Natural killer cell treated with Interleukin-12 subunit alpha and Interleukin-12 subunit beta and Interleukin-15 and Interleukin-18, amount 100 ng/mL, for 72 hours (primary cell): ENCODE measurements at regions not wholly inside any gene's neighbourhood (a gene's known extent, or its start where the extent isn't known, plus 50 kb on each side); places are given as distances from the start of the nearest gene placed in this dataset.

Source experiments
- ATAC-seq, 2 donors: fragments of 150-1000 bp; cut with Tn5 transposase in 1 of 2; sonication (Bioruptor Pico), chemical (Tn5 transposase) in 1 of 2; 2 replicates each; pipeline ENCODE4 v1.10.0; 2021
- DNase-seq: peaks from one replicate; pipeline ENCODE4 v3.0.0; 2022; ENCODE audit warnings: low spot score
- H3K27ac Mint-ChIP-seq, 2 donors: 1 replicate in 1 of 2; 2 replicates in 1 of 2; pipeline ENCODE4 v1.8.0; 2022; ENCODE audit warnings: mixed read lengths in 2 of 2, mild to moderate bottlenecking in 1 of 2, moderate library complexity in 1 of 2
- H3K27me3 Mint-ChIP-seq, 2 donors: 1 replicate in 1 of 2; 2 replicates in 1 of 2; pipeline ENCODE4 v1.8.0; 2022; ENCODE audit warnings: mixed read lengths in 2 of 2
- H3K36me3 Mint-ChIP-seq: one replicate; pipeline ENCODE4 v1.8.0; 2022; ENCODE audit warnings: mixed read lengths
- H3K4me1 Mint-ChIP-seq, 2 donors: 1 replicate in 1 of 2; 2 replicates in 1 of 2; pipeline ENCODE4 v1.8.0; 2022; ENCODE audit warnings: low read depth in 2 of 2, mixed read lengths in 2 of 2, mild to moderate bottlenecking in 1 of 2
- H3K4me3 Mint-ChIP-seq: one replicate; pipeline ENCODE4 v1.8.0; 2022; ENCODE audit warnings: mixed read lengths
- H3K9me3 Mint-ChIP-seq: 2 replicates; pipeline ENCODE4 v1.8.0; 2022; ENCODE audit warnings: mixed read lengths

DNA sequence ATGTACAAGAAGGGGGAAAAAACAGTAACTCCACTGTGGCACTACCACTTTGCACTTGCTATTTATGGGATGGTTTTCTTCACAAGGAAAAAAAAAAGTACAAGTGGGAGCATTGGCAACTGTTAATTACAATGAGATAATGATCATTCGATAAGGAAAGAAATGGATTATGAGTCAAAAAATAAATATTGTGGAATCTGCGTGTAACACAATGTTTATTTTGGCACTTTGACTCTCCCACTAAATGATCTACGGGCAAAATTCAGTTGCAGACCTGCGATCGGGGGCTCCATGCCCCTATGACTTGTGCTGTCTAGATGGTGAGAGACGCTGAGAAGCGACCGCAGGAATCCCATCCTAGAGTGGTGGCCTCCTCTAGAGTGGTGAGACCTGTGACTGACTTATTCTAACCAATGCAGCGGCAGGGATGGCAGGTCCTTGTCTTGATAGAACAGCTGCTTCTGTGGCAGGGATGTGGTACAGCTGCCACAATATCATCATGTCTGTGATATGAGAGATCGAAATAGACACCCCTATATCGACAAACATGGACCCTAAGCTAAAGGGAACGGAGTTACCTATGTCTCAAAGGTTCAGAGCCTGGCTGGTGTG, 345.0 kb upstream of the KLF6 start:
- ATAC-seq (no peak), DNase-seq (no peak)
- H3K36me3 Mint-ChIP-seq = peaks cover 23% of the 10 kb centered on the region
- peak overlapping the region; percentile 57 for H3K4me3 Mint-ChIP-seq
- H3K27me3 Mint-ChIP-seq = no peaks in the 10 kb centered on the region
- peaks cover 12% of the 10 kb centered on the region for H3K9me3 Mint-ChIP-seq
- peaks cover 19 to 39% of the 10 kb centered on the region in 2 donors for H3K4me1 Mint-ChIP-seq
- H3K27ac Mint-ChIP-seq = no peak overlapping the region

DNA sequence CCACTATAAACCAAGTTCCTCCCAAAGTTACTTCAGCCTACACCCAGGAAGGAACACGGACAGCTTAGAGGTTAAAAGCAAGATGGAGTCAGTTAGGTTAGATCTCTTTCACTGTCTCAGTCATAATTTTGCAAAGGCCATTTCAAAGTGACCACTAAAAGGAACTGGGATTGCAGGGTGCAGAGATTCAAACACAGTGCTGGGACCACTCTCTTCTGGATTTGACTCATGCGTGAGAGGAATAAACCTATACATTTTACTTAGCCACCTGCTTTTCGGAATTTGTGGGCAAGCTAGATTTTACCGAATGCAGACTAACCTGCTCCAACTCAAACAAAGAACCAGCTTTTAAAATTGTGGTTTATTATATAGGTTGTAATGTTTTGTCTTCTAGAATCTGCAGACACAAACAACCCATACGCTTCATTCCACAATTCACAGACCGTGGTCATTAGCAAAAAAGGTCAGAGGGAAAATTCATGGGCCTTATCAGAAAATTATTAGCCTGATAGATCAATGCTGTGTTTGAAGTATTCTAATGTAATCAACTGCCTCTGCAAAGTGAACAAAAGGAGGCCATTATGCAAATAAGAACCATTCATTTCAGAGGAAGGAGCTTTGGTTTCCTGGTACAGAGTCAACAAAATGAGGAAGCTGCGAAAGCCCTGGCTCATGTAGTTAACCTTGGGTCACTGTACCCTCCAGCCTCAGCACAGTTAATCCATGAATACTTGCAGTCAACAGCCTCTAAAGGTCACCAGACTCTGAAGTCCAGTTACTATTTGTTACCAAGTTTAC, 342.7 kb upstream of the KLF6 start:
- Mint-ChIP-seq H3K36me3 (peaks cover 23% of the 10 kb centered on the region), H3K4me3 (peak overlapping the region; percentile 53), H3K27ac (no peak overlapping the region), H3K27me3 (no peaks in the 10 kb centered on the region), H3K4me1 (peaks cover 16 to 44% of the 10 kb centered on the region in 2 donors), H3K9me3 (peaks cover 8% of the 10 kb centered on the region)
- ATAC-seq (peak; percentile 63 to 74), DNase-seq (no peak)

DNA sequence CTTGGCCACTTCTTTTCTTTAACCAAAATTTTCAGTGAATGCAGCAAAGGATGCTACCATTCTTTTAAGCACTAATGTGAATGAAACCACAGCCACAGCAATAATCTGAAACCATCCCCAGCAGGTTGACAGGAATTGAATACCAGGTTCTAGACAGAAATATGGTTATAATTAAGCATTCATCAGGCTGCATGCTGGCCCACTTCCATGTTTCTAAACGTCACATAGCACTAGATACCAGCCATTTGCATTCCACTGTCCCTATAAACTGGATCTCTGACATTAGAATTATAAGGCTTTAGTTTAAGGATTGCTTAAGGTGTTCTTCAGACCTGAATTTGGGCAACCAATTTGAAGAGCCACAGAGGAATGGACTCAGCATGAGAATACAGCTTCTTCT, 340.8 kb upstream of the KLF6 start:
- no peak overlapping the region for H3K27ac Mint-ChIP-seq

DNA sequence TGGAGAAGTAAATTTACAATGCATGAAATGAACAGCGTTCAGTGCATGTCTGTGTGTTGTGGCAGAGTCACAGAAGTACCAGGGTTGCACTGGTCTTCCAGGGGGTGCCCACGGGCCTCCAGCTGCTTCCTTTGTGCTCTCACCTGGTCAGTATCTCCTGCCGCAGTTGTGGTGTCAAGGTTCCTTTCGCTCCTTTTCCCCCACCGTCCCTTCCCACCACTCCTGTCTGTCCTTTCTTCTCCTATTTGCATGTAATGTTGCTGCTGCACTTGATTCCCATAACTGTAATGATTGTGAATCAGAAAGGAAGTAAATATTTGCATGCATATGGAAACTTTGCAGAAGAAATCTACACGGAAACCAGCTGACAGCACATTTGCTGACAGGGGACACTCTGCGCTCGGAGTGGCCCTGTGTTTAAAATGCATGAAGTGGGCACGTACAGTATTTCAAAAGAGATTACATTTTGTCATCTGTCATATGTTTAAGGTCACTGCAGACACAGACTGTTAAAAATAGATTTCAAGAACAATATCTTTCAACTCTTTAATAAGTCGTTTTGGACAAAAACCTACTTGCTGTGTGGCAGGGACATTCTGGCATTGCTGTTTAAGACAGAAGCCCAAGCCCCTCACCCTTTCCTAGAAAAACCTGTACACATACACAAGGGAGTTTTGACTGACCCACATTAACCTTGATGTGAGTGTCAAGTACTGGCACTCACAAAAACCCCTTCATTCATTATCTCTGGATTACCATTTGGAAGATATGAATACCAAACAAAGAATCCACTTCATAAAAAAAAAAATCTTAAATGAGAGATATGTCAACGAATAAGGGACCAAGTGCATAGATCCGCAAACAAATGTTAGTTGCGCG, 336.7 kb upstream of the KLF6 start:
- peaks cover 21% of the 10 kb centered on the region for H3K36me3 Mint-ChIP-seq
- H3K4me3 Mint-ChIP-seq = peak overlapping the region; percentile 43

More for the DNA sequence above, 340.8 kb upstream of the KLF6 start:
- peaks cover 23% of the 10 kb centered on the region for H3K36me3 Mint-ChIP-seq
- no peak overlapping the region for H3K4me3 Mint-ChIP-seq
- H3K27me3 Mint-ChIP-seq = no peaks in the 10 kb centered on the region
- peaks cover 8% of the 10 kb centered on the region for H3K9me3 Mint-ChIP-seq
- DNase-seq = no peak
- peaks cover 25 to 55% of the 10 kb centered on the region in 2 donors for H3K4me1 Mint-ChIP-seq
- no peak for ATAC-seq

DNA sequence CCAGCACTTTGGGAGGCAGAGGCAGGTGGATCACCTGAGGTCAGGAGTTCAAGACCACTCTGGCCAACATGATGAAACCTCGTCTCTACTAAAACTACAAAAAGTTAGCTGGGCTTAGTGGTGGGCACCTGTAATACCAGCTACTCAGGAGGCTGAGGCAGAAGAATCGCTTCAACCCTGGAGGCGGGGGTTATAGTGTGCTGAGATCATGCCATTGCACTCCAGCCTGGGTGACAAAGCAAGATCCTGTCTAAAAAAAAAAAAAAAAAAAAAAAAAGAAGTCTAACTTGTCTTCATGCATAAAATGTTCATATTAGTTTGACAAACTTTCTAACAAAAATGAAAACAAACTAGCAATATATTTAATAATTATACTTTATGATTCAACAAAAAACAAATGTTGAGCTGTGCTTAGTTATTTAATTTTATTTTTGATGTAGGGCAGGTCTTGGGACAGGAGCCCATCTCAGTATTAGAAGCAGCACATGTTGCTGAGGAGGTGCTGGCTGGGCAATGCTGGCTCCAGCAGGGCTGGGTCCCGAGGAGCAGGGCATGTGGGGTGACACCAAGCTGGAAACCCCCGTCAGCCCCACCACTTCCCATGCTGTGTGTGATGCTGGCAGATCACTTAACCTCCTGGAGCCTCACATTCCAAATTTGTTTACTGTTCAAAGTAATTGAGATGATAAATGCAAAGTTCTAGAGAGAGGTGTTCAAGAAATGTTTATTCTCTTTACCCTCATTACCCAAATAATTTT, 335.3 kb upstream of the KLF6 start:
- H3K4me3 Mint-ChIP-seq = no peak overlapping the region
- H3K27me3 Mint-ChIP-seq = no peaks in the 10 kb centered on the region
- H3K9me3 Mint-ChIP-seq = peaks cover 5% of the 10 kb centered on the region
- H3K27ac Mint-ChIP-seq = peak overlapping the region in 1 of 2 donors; percentile 69
- H3K4me1 Mint-ChIP-seq = peaks cover 24 to 40% of the 10 kb centered on the region in 2 donors
- no peak for DNase-seq
- peak; percentile 73 to 75 for ATAC-seq
- peaks cover 19% of the 10 kb centered on the region for H3K36me3 Mint-ChIP-seq

More for the DNA sequence above, 336.7 kb upstream of the KLF6 start:
- peaks cover 8% of the 10 kb centered on the region for H3K9me3 Mint-ChIP-seq
- DNase-seq (no peak), ATAC-seq (peak; percentile 49 to 83)
- peak overlapping the region; percentile 70 to 85 for H3K27ac Mint-ChIP-seq
- H3K27me3 Mint-ChIP-seq = no peaks in the 10 kb centered on the region
- peaks cover 30 to 46% of the 10 kb centered on the region in 2 donors for H3K4me1 Mint-ChIP-seq

DNA sequence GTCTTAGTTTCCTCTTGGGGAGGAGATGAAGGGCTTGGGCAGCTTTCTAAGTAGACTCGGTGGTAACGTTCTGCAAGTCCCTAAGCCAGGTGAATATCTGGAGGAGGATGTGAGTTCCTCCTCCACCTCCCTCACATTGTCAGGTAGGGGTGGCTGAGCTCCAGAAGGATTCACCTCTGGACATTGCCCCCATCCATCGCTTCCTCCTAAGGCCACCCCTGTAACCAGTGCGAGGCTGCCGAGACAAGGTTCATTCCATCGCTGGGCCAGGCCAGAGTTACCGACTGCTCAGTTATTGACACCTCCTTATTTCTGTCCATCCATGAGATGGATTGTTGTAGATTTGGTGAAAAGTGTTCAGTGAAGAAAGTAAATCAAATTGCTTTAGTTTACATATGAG, 334.1 kb upstream of the KLF6 start:
- ATAC-seq = no peak
- Mint-ChIP-seq H3K27me3 (no peaks in the 10 kb centered on the region), H3K27ac (peak overlapping the region in 1 of 2 donors; percentile 69), H3K4me3 (no peak overlapping the region), H3K4me1 (peaks cover 16 to 35% of the 10 kb centered on the region in 2 donors), H3K36me3 (peaks cover 13% of the 10 kb centered on the region), H3K9me3 (no peaks in the 10 kb centered on the region)
- no peak for DNase-seq

DNA sequence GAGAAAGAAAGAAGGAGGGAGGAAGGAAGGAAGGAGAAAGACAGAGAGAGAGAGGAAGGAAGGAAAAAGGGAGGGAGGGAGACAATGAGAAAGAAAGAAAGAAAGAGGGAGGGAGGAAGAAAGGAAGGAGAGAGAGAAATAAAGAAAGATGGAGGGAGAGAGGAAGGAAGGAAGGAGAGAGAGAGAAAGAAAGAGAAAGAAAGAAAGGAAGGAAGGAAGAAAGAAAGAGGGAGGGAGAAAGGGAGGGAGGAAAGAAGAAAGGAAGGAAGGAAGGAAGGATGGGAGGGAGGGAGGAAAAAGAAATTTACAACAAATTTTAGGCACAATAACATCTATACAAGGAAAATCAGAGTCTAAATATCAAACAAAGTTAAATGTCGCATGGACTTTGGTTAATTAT, 332.6 kb upstream of the KLF6 start:
- H3K27me3 Mint-ChIP-seq = no peaks in the 10 kb centered on the region
- no peaks in the 10 kb centered on the region for H3K9me3 Mint-ChIP-seq
- H3K27ac Mint-ChIP-seq = peak overlapping the region in 1 of 2 donors; percentile 66
- ATAC-seq (no peak), DNase-seq (no peak)
- no peak overlapping the region for H3K4me3 Mint-ChIP-seq
- H3K36me3 Mint-ChIP-seq = peaks cover 13% of the 10 kb centered on the region
- peaks cover 16 to 29% of the 10 kb centered on the region in 2 donors for H3K4me1 Mint-ChIP-seq

DNA sequence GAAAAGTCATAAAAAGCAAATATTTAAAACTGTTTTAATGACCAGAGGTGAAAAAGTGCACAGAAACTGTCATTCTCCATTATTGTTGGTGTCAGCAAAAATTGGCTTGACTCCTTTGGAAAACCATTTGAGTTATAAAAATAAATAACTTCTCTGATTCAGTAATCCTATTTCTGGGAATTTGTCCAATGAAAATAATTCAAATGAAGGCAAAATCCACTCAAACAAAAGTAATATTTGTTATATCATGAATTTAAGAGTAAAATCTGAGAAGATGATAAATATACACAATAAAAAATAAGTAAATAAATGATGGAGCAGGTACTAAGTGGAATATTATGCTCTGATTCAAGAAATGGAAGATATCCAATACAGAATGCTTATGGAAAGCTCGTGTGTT, 326.6 kb upstream of the KLF6 start:
- Mint-ChIP-seq H3K4me3 (no peak overlapping the region), H3K4me1 (peaks cover under 1 to 15% of the 10 kb centered on the region in 2 donors), H3K27me3 (no peaks in the 10 kb centered on the region), H3K36me3 (peaks cover 6% of the 10 kb centered on the region), H3K27ac (no peak overlapping the region), H3K9me3 (no peaks in the 10 kb centered on the region)
- DNase-seq (no peak), ATAC-seq (no peak)

DNA sequence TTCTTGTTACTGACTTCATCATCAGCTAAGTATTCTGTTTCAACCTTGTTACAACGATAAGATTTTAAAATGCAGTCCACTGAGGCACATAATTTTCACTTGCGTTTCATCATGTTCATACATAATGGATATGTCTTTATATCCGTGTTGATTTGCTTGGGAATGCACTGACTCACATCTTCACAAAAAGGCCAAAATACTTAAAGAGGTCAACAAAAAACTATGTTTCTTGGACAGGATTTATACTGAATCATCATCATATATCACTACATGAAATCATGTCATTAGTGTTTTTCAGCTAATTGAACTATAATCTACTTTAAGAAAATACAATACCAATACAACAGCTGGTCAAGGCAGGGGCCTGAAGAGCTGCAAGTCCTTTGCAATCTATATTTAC, 324.5 kb upstream of the KLF6 start:
- Mint-ChIP-seq H3K27ac (no peak overlapping the region), H3K9me3 (no peaks in the 10 kb centered on the region), H3K27me3 (no peaks in the 10 kb centered on the region)

DNA sequence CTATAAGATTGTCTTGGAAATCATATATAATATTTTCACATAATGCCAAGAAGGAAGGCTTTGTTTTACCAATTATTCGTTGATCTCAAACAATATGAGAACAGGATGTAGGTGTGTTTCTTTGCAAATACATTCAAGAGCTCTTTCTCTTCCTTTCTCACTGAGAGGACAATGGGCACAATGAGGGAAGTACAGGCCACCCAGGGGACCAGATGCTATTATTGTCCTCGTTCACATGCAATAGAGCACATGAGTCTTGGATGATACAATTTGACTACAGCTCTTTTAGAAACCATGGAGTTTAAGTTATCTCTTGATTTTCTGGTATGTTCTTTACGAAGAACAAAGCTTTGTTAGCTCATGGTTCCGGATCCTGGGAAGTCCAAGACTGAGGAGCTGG, 323.7 kb upstream of the KLF6 start:
- Mint-ChIP-seq H3K27me3 (no peaks in the 10 kb centered on the region), H3K27ac (no peak overlapping the region), H3K4me1 (peaks cover 6 to 20% of the 10 kb centered on the region in 2 donors), H3K9me3 (no peaks in the 10 kb centered on the region), H3K36me3 (no peaks in the 10 kb centered on the region), H3K4me3 (no peak overlapping the region)
- DNase-seq = no peak
- no peak for ATAC-seq

More for the DNA sequence above, 324.5 kb upstream of the KLF6 start:
- ATAC-seq (no peak), DNase-seq (no peak)
- no peak overlapping the region for H3K4me3 Mint-ChIP-seq
- H3K4me1 Mint-ChIP-seq = peaks cover 0 to 13% of the 10 kb centered on the region in 2 donors
- no peaks in the 10 kb centered on the region for H3K36me3 Mint-ChIP-seq

DNA sequence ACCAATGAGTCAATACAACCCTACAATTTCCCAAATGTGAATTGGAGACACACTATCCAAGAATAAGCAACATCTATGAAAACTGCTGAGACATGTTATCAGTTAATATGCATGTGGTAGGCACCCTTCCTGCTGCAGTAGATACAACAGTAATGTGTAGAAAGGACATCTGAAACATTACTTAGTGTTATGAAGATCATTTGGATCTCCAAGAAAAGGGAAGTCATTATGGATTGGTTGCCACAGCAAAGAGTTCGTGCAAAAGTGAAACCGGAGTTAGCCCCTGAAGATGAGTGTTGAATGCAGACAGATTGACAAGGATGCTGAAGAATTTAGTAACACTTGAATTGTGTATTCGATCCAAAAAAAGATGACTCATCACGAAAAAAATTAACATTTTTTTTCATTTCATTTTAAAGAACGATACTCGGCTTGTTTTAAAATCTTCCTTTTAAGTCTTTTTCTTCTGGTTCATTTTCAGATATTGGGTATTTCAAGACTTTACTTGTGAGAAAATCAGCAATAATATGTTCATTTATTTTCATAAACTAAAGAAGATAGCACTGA, 322.4 kb upstream of the KLF6 start:
- Mint-ChIP-seq H3K4me1 (peaks cover 15 to 24% of the 10 kb centered on the region in 2 donors), H3K36me3 (no peaks in the 10 kb centered on the region), H3K4me3 (no peak overlapping the region), H3K27ac (no peak overlapping the region), H3K27me3 (no peaks in the 10 kb centered on the region), H3K9me3 (no peaks in the 10 kb centered on the region)
- ATAC-seq (no peak), DNase-seq (no peak)

DNA sequence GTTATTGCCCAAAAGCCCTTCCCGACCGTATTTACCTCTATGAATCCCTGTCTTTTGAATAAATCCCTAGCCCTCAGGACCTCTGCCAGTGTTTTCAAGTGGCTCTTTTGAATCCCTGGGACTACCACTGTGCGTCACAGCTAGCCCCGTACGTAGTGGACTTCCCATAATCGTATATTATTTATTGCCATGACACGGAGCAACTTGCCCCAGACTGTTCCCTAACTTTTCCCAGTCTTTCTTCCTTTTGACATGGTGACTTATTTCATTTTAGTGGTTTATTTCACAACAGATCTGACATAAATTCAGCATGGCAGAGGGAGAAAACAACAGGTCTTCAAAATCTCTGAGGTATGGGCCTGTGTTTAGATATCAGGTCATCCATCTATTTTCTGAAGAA, 318.6 kb upstream of the KLF6 start:
- no peak for DNase-seq
- H3K9me3 Mint-ChIP-seq = no peaks in the 10 kb centered on the region
- no peak for ATAC-seq
- H3K36me3 Mint-ChIP-seq = no peaks in the 10 kb centered on the region
- no peak overlapping the region for H3K4me3 Mint-ChIP-seq
- H3K27me3 Mint-ChIP-seq = no peaks in the 10 kb centered on the region
- H3K4me1 Mint-ChIP-seq = peaks cover 31 to 36% of the 10 kb centered on the region in 2 donors
- H3K27ac Mint-ChIP-seq = peak overlapping the region in 1 of 2 donors; percentile 59

DNA sequence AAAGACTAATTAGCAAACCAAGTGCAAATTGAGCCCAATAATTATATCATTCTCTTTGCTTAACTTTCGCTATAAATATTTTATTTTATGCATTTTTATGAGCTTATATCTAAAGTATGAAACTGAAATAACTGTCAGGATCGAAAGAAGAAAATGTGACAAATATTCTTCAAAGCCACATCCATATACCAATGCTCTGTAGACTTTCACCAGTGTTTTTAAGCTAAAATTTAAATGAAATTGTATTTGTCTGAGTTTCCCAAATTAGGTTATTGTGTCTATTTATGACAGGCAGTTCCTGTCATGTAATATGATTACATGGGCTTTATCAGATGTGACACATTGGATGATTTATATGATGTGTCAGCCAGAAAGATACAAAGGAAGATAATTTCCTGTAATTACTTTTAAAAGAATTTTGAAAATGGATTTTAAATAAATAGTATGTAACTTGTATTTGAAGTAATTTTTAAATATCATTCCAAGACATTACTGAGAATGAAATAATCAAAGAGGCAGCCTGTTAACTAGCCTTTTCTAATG, 317.9 kb upstream of the KLF6 start:
- Mint-ChIP-seq H3K27me3 (no peaks in the 10 kb centered on the region), H3K27ac (peak overlapping the region in 1 of 2 donors; percentile 66), H3K36me3 (no peaks in the 10 kb centered on the region), H3K9me3 (no peaks in the 10 kb centered on the region), H3K4me3 (no peak overlapping the region), H3K4me1 (peaks cover 31 to 36% of the 10 kb centered on the region in 2 donors)
- no peak for ATAC-seq
- no peak for DNase-seq
